C4-2B (cell line): ENCODE measurements at regions not wholly inside any gene's neighbourhood (a gene's known extent, or its start where the extent isn't known, plus 50 kb on each side); places are given as distances from the start of the nearest gene placed in this dataset.

Experiments
- H3K27ac ChIP-seq: fragments of 450-650 bp; 2 replicates; pipeline ENCODE4 v1.5.1; 2017
- CTCF ChIP-seq: fragments of 450-650 bp; conservative IDR thresholded peaks from 2 replicates; pipeline ENCODE4 v1.5.1; 2017; ENCODE audit warnings: mild to moderate bottlenecking
- ZFX ChIP-seq: fragments of 450-650 bp; IDR thresholded peaks from 2 replicates; pipeline ENCODE4 v1.6.1; 2017

GRCh38 chr7:54663603-54664234 is 95.3 kb downstream of the SEC61G start:
- TF ChIP-seq CTCF (no peak), ZFX (no peak)
- peak overlapping the region; percentile 16; the same call in 1 of the 2 replicates for H3K27ac ChIP-seq

- no peak overlapping the region for H3K27ac ChIP-seq
- TF ChIP-seq ZFX (no peak), CTCF (no peak)
Measured at GRCh38 chr7:54663186-54663585, 95.8 kb downstream of the SEC61G start.

DNA sequence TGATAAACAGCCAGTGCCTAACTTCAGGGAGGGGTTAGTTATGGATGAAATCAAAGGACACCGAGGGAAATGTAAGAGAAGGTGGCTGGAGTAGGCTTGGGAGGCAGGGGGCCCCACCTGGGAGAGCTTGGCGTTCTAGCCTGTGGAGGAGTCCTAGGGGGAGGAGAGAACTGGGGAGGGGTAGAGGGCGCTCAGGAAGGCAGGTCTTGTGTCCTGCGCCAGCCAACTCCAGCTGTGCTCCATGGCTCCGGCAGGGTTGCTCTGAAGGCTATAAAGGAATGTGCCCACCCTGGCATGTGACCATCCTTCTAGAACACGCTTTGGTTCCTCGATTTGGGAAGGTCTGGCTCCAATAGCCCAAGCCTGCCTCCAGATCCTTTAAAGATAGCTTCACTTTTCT is 96.3 kb downstream of the SEC61G start:
- TF ChIP-seq CTCF (no peak), ZFX (no peak)
- H3K27ac ChIP-seq = no peak overlapping the region

DNA sequence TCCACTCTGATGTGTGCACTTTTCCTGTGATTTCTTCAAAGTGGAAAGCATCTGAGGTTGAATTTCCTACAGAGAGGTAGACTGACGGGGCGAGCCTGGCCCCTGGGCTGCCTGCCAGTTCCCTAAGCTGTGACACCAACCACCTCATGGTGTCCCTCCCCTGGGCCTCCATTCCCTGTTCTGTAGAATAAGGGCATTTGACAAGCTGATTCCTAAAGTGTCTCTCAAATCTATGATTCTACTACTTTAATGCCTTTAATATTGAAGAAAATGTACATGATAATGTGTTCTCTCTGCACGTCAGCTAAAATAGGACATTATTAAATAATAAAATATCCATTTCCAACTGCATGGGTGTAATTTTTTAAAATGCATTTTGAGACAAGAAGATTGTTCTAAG is 105.1 kb downstream of the SEC61G start:
- TF ChIP-seq CTCF (no peak), ZFX (no peak)
- H3K27ac ChIP-seq = no peak overlapping the region

DNA sequence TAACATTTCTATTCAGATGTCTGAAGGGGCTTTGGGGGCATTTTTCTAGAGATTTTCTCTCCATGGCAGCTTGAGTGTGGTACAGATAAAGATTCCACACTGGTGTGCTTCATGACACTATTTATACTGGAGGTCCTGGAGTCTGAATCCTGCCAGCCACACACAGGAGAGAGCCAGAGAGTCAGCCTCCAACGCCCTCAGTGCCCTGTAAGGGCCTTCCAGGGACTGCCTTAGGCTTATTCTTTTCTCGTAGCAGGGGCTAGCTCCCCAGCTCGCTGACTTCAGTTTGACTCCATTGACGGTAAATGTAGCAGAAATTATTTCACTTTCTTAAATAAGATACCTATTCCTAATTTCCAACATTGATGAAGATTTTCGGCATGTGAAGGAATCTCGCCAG is 100.9 kb downstream of the VSTM2A start:
- no peak overlapping the region for H3K27ac ChIP-seq
- TF ChIP-seq CTCF = no peak

DNA sequence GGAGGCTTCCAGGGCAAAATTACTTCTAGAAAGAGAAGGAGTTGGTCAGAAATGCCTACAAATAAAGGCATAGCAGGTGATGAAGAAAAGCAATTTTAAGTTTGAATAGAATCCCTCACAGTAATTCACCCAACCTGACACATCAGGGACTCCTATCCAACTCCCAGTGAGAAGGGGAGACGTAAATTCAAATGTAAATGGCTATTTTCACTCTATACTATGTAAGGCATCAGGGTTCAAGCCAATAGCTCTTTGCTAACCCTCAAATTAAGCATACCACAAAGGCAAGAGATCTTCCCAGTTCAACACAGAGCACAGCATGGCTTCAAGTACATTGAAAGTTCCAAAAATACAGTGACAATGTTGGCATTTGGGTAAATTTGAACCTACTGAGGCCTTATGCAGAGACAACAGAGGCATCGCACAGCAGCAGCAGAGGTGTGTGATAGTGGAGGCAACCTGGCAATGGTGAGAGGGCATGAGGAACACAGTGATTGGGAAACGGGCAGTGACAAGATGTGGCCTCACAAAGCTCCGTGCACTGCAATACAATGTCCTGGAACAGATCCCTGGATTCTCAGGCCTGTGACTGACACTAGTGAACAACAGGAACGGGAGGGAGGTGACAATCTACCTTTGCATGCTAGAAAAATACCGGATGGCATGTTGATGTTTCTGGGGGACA is 95.7 kb downstream of the VSTM2A start:
- no peak for TF ChIP-seq CTCF
- no peak for TF ChIP-seq ZFX
- no peak overlapping the region for H3K27ac ChIP-seq

- no peak overlapping the region for H3K27ac ChIP-seq
- TF ChIP-seq CTCF = no peak
- TF ChIP-seq ZFX = no peak
Measured at GRCh38 chr7:54632696-54633095, 90.5 kb downstream of the VSTM2A start.
